GM12878 (cell line): ENCODE measurements at regions not wholly inside any gene's neighbourhood (a gene's known extent, or its start where the extent isn't known, plus 50 kb on each side); places are given as distances from the start of the nearest gene placed in this dataset.

Source experiments
- ATAC-seq: fragments of 200-7000 bp; cut with Tn5 transposase; 3 replicates; pipeline ENCODE4 v1.9.1; 2020; ENCODE audit warnings: mild to moderate bottlenecking, moderate library complexity
- BruUV-seq: library from RNA; stranded (reverse); fragments of 400-500 nt; replicated peaks from 2 replicates; lab custom pipeline; 2021; lab: Mats Ljungman, UMichigan
- CTCF ChIA-PET: fragments of 300-600 bp; sonication (Branson Sonifier 250); formaldehyde crosslinking; extraction: SDS; loops from one replicate; lab custom pipeline; 2021; ENCODE audit warnings: inconsistent platforms; lab: Yijun Ruan, JAX
- POLR2A ChIA-PET: fragments of 350-600 bp; formaldehyde crosslinking; extraction: SDS; loops from one replicate; lab custom pipeline; 2021; ENCODE audit warnings: inconsistent platforms; lab: Charles Lee
- RAD21 ChIA-PET: fragments of 300-600 bp; sonication (Branson Sonifier 250); formaldehyde crosslinking; loops from one replicate; lab custom pipeline; 2023; ENCODE audit warnings: antibody characterized with exemption; ENCODE audit not compliant: unreplicated experiment; lab: Charles Lee
- SMC1A ChIA-PET: fragments of 300-600 bp; sonication (Branson Sonifier 250); formaldehyde crosslinking; loops from one replicate; lab custom pipeline; 2023; ENCODE audit not compliant: unreplicated experiment, uncharacterized antibody; lab: Charles Lee
- DNase-seq: peaks from one replicate; pipeline ENCODE4 v3.0.0-alpha.2; 2011; ENCODE audit warnings: low read depth, low spot score
- FAIRE-seq: peaks from 3 replicates; lab custom pipeline; 2011; peaks lifted over from hg19 to GRCh38; lab: Jason Lieb, UNC
- H2AFZ ChIP-seq: 2 replicates; pipeline ENCODE4 v1.6.0; 2011; ENCODE audit warnings: low read depth, low read length, control low read depth; ENCODE audit not compliant: control insufficient read depth
- H3K27ac ChIP-seq: 2 replicates; pipeline ENCODE4 v1.5.1; 2011; ENCODE audit warnings: control low read depth; ENCODE audit not compliant: control insufficient read depth, insufficient read depth
- H3K27me3 ChIP-seq, 2 experiments: replicated peaks in 1 of 2; 2 replicates each; pipeline versions ENCODE4 v1.6.0 to v1.6.1; 2011; ENCODE audit warnings: low read length in 1 of 2; ENCODE audit not compliant: control insufficient read depth in 2 of 2, insufficient read depth in 2 of 2
- H3K36me3 ChIP-seq, 2 experiments: 2 replicates each; pipeline ENCODE4 v1.5.1; 2011; ENCODE audit warnings: low read length in 1 of 2; ENCODE audit not compliant: control insufficient read depth in 2 of 2, insufficient read depth in 2 of 2
- H3K4me1 ChIP-seq: 2 replicates; pipeline ENCODE4 v1.6.1; 2011; ENCODE audit warnings: mild to moderate bottlenecking, low read length, moderate library complexity, mixed read lengths; ENCODE audit not compliant: control insufficient read depth, insufficient read depth
- H3K4me2 ChIP-seq: 2 replicates; pipeline ENCODE4 v1.6.0; 2011; ENCODE audit warnings: control low read depth; ENCODE audit not compliant: control insufficient read depth, insufficient read depth
- H3K4me3 ChIP-seq: fragments of 200-600 bp; sonication (generic); 2 replicates; pipeline ENCODE4 v1.5.1; 2016
- H3K79me2 ChIP-seq: 2 replicates; pipeline ENCODE4 v1.6.0; 2011; ENCODE audit warnings: low read length; ENCODE audit not compliant: control insufficient read depth, insufficient read depth
- H3K9ac ChIP-seq: 2 replicates; pipeline ENCODE4 v1.8.0; 2011; ENCODE audit warnings: low read length, control low read depth, mixed read lengths; ENCODE audit not compliant: control insufficient read depth, insufficient read depth
- H3K9me3 ChIP-seq: replicated peaks from 3 replicates; pipeline ENCODE4 v1.5.1; 2011; ENCODE audit warnings: mild to moderate bottlenecking, low read length; ENCODE audit not compliant: control insufficient read depth, insufficient read depth
- H4K20me1 ChIP-seq: 2 replicates; pipeline ENCODE4 v1.6.0; 2011; ENCODE audit not compliant: control insufficient read depth, insufficient read depth
- BMI1 ChIP-seq: fragments of 450-650 bp; IDR thresholded peaks from 2 replicates; pipeline ENCODE4 v1.6.1; 2016; ENCODE audit warnings: mild to moderate bottlenecking, moderate library complexity, borderline replicate concordance
- NFXL1 ChIP-seq: fragments of 450-650 bp; IDR thresholded peaks from 2 replicates; pipeline ENCODE4 v1.6.1; 2017; ENCODE audit warnings: antibody characterized with exemption, mild to moderate bottlenecking, borderline replicate concordance
- WGBS: methylation state at CpG from one replicate; pipeline ENCODE4 v1.1.6; 2016; ENCODE audit warnings: low lambda C conversion rate; ENCODE audit not compliant: insufficient replicate concordance, insufficient coverage; ENCODE audit errors: missing lambda C conversion rate; 5-methylcytosine and 5-hydroxymethylcytosine counted together
- in situ Hi-C: fragments of 300-500 bp; cut with MboI; formaldehyde crosslinking; loops from 9 replicates; pipeline ENCODE4 v1.14.3; 2018; ENCODE audit warnings: mixed read lengths
- intact Hi-C: fragments of 100-400 bp; cut with micrococcal nuclease; formaldehyde crosslinking; loops from one replicate; pipeline ENCODE4 v1.14.2; 2022; ENCODE audit not compliant: unreplicated experiment

GRCh38 chr20:47451602-47451904, 50.1 kb upstream of the NCOA3 start:
- DNase-seq (no peak), ATAC-seq (no peak), FAIRE-seq (no peak)
- BruUV-seq: no TSS peak
- no peaks in the 10 kb centered on the region for H3K27me3 ChIP-seq
- intact Hi-C loops: loop anchor here (5.0 kb wide), 1 partner anchor 51 kb away; the partner anchor contains the start of gene NCOA3
- no peak overlapping the region for H3K4me3 ChIP-seq
- H3K36me3 ChIP-seq: no peaks in the 10 kb centered on the region
- SMC1A ChIA-PET: interaction anchor here (6.7 kb wide), 1 partner anchor 13 kb away, joined by 74 read pairs; no protein-coding TSS in a partner anchor
- in situ Hi-C loops: no loop called here
- H3K4me2 ChIP-seq: no peak overlapping the region
- H2AFZ ChIP-seq: no peak overlapping the region
- no peaks in the 10 kb centered on the region for H3K79me2 ChIP-seq
- RAD21 ChIA-PET: no interaction called here
- POLR2A ChIA-PET: interaction anchor here (0.6 to 1.3 kb wide), 4 partner anchors 22 to 1595 kb away, joined by 3 read pairs; no protein-coding TSS in a partner anchor
- CTCF ChIA-PET: interaction anchor here (1.1 kb wide), 1 partner anchor 68 kb away, joined by 3 read pairs; no protein-coding TSS in a partner anchor
- H4K20me1 ChIP-seq: no peaks in the 10 kb centered on the region
- WGBS: 98% methylated on average over 3 of the region's 3 CpGs
- H3K9ac ChIP-seq: no peak overlapping the region
- no peak overlapping the region for H3K27ac ChIP-seq
- peak; percentile 62; the same call in 1 of the 2 replicates for TF ChIP-seq NFXL1
- no peak for TF ChIP-seq BMI1
- peaks cover 36% of the 10 kb centered on the region for H3K4me1 ChIP-seq
- no peaks in the 10 kb centered on the region; the same call in 1 of the 3 replicates for H3K9me3 ChIP-seq
